ENCODE measurements at regions not wholly inside any gene's neighbourhood (a gene's known extent, or its start where the extent isn't known, plus 50 kb on each side); places are given as distances from the start of the nearest gene placed in this dataset.

DNA sequence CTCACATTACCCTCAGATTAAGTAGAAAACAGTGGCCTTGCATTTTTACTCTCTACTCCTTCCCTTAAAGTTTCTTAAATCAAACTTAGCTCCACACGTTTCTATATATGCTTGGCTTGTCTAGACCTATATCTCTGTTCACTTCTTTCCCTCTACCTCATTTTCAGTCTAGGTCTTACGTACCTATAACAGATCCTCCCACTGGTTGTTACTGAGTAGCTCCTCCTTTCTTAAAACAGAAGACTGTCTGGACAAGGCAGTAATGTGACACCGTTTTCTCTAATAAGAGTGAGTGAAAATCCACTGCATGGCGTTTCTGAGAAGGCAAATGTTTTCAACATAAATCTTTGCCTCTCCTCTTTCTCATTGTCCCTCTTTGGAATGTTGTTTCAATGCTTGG lies 211.7 kb upstream of the POGK start:
- TF ChIP-seq, protein P1, sequence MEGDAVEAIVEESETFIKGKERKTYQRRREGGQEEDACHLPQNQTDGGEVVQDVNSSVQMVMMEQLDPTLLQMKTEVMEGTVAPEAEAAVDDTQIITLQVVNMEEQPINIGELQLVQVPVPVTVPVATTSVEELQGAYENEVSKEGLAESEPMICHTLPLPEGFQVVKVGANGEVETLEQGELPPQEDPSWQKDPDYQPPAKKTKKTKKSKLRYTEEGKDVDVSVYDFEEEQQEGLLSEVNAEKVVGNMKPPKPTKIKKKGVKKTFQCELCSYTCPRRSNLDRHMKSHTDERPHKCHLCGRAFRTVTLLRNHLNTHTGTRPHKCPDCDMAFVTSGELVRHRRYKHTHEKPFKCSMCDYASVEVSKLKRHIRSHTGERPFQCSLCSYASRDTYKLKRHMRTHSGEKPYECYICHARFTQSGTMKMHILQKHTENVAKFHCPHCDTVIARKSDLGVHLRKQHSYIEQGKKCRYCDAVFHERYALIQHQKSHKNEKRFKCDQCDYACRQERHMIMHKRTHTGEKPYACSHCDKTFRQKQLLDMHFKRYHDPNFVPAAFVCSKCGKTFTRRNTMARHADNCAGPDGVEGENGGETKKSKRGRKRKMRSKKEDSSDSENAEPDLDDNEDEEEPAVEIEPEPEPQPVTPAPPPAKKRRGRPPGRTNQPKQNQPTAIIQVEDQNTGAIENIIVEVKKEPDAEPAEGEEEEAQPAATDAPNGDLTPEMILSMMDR (IDR thresholded peaks at IDR 0.05; ENCODE audit: insufficient read depth, low read depth, low read length), result no peak
- TF ChIP-seq EZH2 (IDR thresholded peaks at IDR 0.05; ENCODE audit: insufficient read depth, low read length), result no peak
